Mesendoderm (in vitro differentiated cells): ENCODE measurements at regions not wholly inside any gene's neighbourhood (a gene's known extent, or its start where the extent isn't known, plus 50 kb on each side); places are given as distances from the start of the nearest gene placed in this dataset.
A peak's percentile ranks its signal among the peaks of the same experiment; 100 is the strongest.

Experiments used
- DNase-seq: peaks from one replicate; pipeline ENCODE4 v3.0.0; 2013
- H2AK5ac ChIP-seq: 2 replicates; pipeline ENCODE4 v1.6.1; 2013; ENCODE audit warnings: low read length, inconsistent platforms
- H2BK120ac ChIP-seq: 2 replicates; pipeline ENCODE4 v1.6.1; 2013; ENCODE audit warnings: low read depth, mild to moderate bottlenecking, low read length, moderate library complexity, mixed read lengths
- H2BK15ac ChIP-seq: replicated peaks from 2 replicates; pipeline ENCODE4 v1.6.1; 2013; ENCODE audit warnings: low read depth, mild to moderate bottlenecking, moderate library complexity
- H2BK5ac ChIP-seq: 2 replicates; pipeline ENCODE4 v1.6.1; 2013; ENCODE audit warnings: low read length, inconsistent platforms
- H3K18ac ChIP-seq: 2 replicates; pipeline ENCODE4 v1.6.1; 2013; ENCODE audit warnings: mild to moderate bottlenecking, low read length, mixed read lengths
- H3K23ac ChIP-seq: one replicate; pipeline ENCODE4 v1.6.1; 2013; ENCODE audit warnings: low read length
- H3K27ac ChIP-seq: 2 replicates; pipeline ENCODE4 v1.5.1; 2013; ENCODE audit warnings: low read depth, mild to moderate bottlenecking, inconsistent platforms, low read length, moderate library complexity
- H3K27me3 ChIP-seq: 2 replicates; pipeline ENCODE4 v1.6.1; 2013; ENCODE audit warnings: low read length, control low read depth, mild to moderate bottlenecking, inconsistent platforms; ENCODE audit not compliant: insufficient read depth, poor library complexity
- H3K36me3 ChIP-seq: 2 replicates; pipeline ENCODE4 v1.6.1; 2013; ENCODE audit warnings: low read length, inconsistent platforms; ENCODE audit not compliant: control insufficient read depth, insufficient read depth
- H3K4ac ChIP-seq: one replicate; pipeline ENCODE4 v1.6.1; 2013; ENCODE audit warnings: low read depth, mild to moderate bottlenecking, low read length, moderate library complexity
- H3K4me1 ChIP-seq: 2 replicates; pipeline ENCODE4 v1.6.1; 2013; ENCODE audit warnings: low read depth, low read length, inconsistent platforms; ENCODE audit not compliant: control insufficient read depth
- H3K4me2 ChIP-seq: 2 replicates; pipeline ENCODE4 v1.6.1; 2013; ENCODE audit warnings: low read length
- H3K4me3 ChIP-seq: 2 replicates; pipeline ENCODE4 v1.5.1; 2013; ENCODE audit warnings: mild to moderate bottlenecking, low read length
- H3K56ac ChIP-seq: one replicate; pipeline ENCODE4 v1.6.1; 2013; ENCODE audit warnings: low read length
- H3K79me1 ChIP-seq: 2 replicates; pipeline ENCODE4 v1.6.1; 2013; ENCODE audit warnings: low read length, inconsistent platforms
- H3K79me2 ChIP-seq: 2 replicates; pipeline ENCODE4 v1.6.1; 2013; ENCODE audit warnings: mild to moderate bottlenecking, low read length; ENCODE audit not compliant: control insufficient read depth, insufficient read depth
- H3K9ac ChIP-seq: 2 replicates; pipeline ENCODE4 v1.6.1; 2013; ENCODE audit warnings: low read length, inconsistent platforms
- H4K5ac ChIP-seq: one replicate; pipeline ENCODE4 v1.6.1; 2013; ENCODE audit warnings: low read length
- H4K8ac ChIP-seq: one replicate; pipeline ENCODE4 v1.6.1; 2013; ENCODE audit warnings: low read depth, mild to moderate bottlenecking, control low read depth, low read length, moderate library complexity
- WGBS: extraction: QIAGEN DNeasy Blood & Tissue Kit; methylation state at CpG from one replicate; pipeline ENCODE4 v1.1.7; 2013; ENCODE audit warnings: low lambda C conversion rate, missing lambda C conversion rate; ENCODE audit not compliant: insufficient coverage; ENCODE audit errors: extremely low coverage; 5-methylcytosine and 5-hydroxymethylcytosine counted together

- no peak overlapping the region for H2BK5ac ChIP-seq
- no peak overlapping the region for H4K5ac ChIP-seq
- no peaks in the 10 kb centered on the region for H3K27me3 ChIP-seq
- H4K8ac ChIP-seq, result no peak overlapping the region
- H3K56ac ChIP-seq, result no peak overlapping the region
- H3K18ac ChIP-seq, result no peak overlapping the region
- no peak overlapping the region for H2AK5ac ChIP-seq
- H3K9ac ChIP-seq, result no peak overlapping the region
- no peak overlapping the region for H2BK15ac ChIP-seq
- H3K23ac ChIP-seq, result no peak overlapping the region
- H3K4me2 ChIP-seq, result no peak overlapping the region
- H3K4me1 ChIP-seq, result no peaks in the 10 kb centered on the region
- H3K4me3 ChIP-seq, result no peak overlapping the region
- H2BK120ac ChIP-seq, result no peak overlapping the region
- no peaks in the 10 kb centered on the region for H3K79me1 ChIP-seq
- no peak overlapping the region for H3K4ac ChIP-seq
- no peak for DNase-seq
- H3K27ac ChIP-seq, result no peak overlapping the region
- H3K79me2 ChIP-seq, result no peaks in the 10 kb centered on the region
- H3K36me3 ChIP-seq, result no peaks in the 10 kb centered on the region
Measured at GRCh38 chr2:146068051-146068450, 1548.1 kb upstream of the ZEB2 start.

- no peak for DNase-seq
- H3K23ac ChIP-seq, result no peak overlapping the region
- WGBS, result no CpG with 5 or more reads among the region's 1 CpG
Measured at GRCh38 chr2:146048141-146048540, 1528.2 kb upstream of the ZEB2 start.

GRCh38 chr2:146041274-146041910 lies 1521.5 kb upstream of the ZEB2 start:
- peak; percentile 25 for DNase-seq
- H3K36me3 ChIP-seq, result no peaks in the 10 kb centered on the region
- WGBS, result no CpG with 5 or more reads among the region's 8 CpGs
- no peak overlapping the region for H2BK120ac ChIP-seq
- no peaks in the 10 kb centered on the region for H3K79me1 ChIP-seq
- no peak overlapping the region for H2BK5ac ChIP-seq
- no peak overlapping the region for H3K4me3 ChIP-seq
- no peaks in the 10 kb centered on the region for H3K4me1 ChIP-seq
- no peak overlapping the region for H3K4ac ChIP-seq
- no peak overlapping the region for H2AK5ac ChIP-seq
- H3K18ac ChIP-seq, result no peak overlapping the region
- no peak overlapping the region for H3K56ac ChIP-seq
- no peaks in the 10 kb centered on the region for H3K27me3 ChIP-seq
- no peak overlapping the region for H3K23ac ChIP-seq
- H4K8ac ChIP-seq, result no peak overlapping the region
- H4K5ac ChIP-seq, result no peak overlapping the region
- no peak overlapping the region for H2BK15ac ChIP-seq
- no peak overlapping the region for H3K4me2 ChIP-seq
- no peak overlapping the region for H3K27ac ChIP-seq
- no peak overlapping the region for H3K9ac ChIP-seq
- H3K79me2 ChIP-seq, result no peaks in the 10 kb centered on the region

More at GRCh38 chr2:146048141-146048540, 1528.2 kb upstream of the ZEB2 start:
- Histone ChIP-seq H2BK5ac (no peak overlapping the region), H2AK5ac (no peak overlapping the region), H3K56ac (no peak overlapping the region), H3K27ac (no peak overlapping the region), H3K4me3 (no peak overlapping the region), H3K18ac (no peak overlapping the region), H3K4me2 (no peak overlapping the region), H4K5ac (no peak overlapping the region), H4K8ac (no peak overlapping the region), H3K27me3 (no peaks in the 10 kb centered on the region), H3K79me2 (no peaks in the 10 kb centered on the region), H3K79me1 (no peaks in the 10 kb centered on the region), H3K36me3 (no peaks in the 10 kb centered on the region), H2BK120ac (no peak overlapping the region), H2BK15ac (no peak overlapping the region), H3K4ac (no peak overlapping the region), H3K4me1 (no peaks in the 10 kb centered on the region), H3K9ac (no peak overlapping the region)

GRCh38 chr2:146040051-146040450 lies 1520.1 kb upstream of the ZEB2 start:
- H2BK5ac ChIP-seq, result no peak overlapping the region
- H2BK15ac ChIP-seq, result no peak overlapping the region
- no peak overlapping the region for H3K9ac ChIP-seq
- no peaks in the 10 kb centered on the region for H3K79me1 ChIP-seq
- DNase-seq, result no peak
- no peak overlapping the region for H4K8ac ChIP-seq
- H3K79me2 ChIP-seq, result no peaks in the 10 kb centered on the region
- WGBS, result no CpG with 5 or more reads among the region's 3 CpGs
- no peak overlapping the region for H3K4me3 ChIP-seq
- H3K56ac ChIP-seq, result no peak overlapping the region
- H2BK120ac ChIP-seq, result no peak overlapping the region
- H3K27ac ChIP-seq, result no peak overlapping the region
- H3K4ac ChIP-seq, result no peak overlapping the region
- H3K36me3 ChIP-seq, result no peaks in the 10 kb centered on the region
- no peak overlapping the region for H2AK5ac ChIP-seq
- no peak overlapping the region for H3K23ac ChIP-seq
- H3K18ac ChIP-seq, result no peak overlapping the region
- no peak overlapping the region for H4K5ac ChIP-seq
- H3K27me3 ChIP-seq, result no peaks in the 10 kb centered on the region
- H3K4me1 ChIP-seq, result no peaks in the 10 kb centered on the region
- H3K4me2 ChIP-seq, result no peak overlapping the region

GRCh38 chr2:146038014-146038413 lies 1518.1 kb upstream of the ZEB2 start:
- Histone ChIP-seq H3K4ac (no peak overlapping the region), H2BK15ac (no peak overlapping the region), H2BK5ac (no peak overlapping the region), H2BK120ac (no peak overlapping the region), H3K27ac (no peak overlapping the region), H3K18ac (no peak overlapping the region), H3K23ac (no peak overlapping the region), H3K9ac (no peak overlapping the region), H2AK5ac (no peak overlapping the region), H3K27me3 (no peaks in the 10 kb centered on the region), H3K4me1 (no peaks in the 10 kb centered on the region), H3K36me3 (no peaks in the 10 kb centered on the region), H3K4me2 (no peak overlapping the region), H4K5ac (no peak overlapping the region), H3K79me1 (no peaks in the 10 kb centered on the region), H3K56ac (no peak overlapping the region), H4K8ac (no peak overlapping the region), H3K79me2 (no peaks in the 10 kb centered on the region), H3K4me3 (no peak overlapping the region)
- no CpG with 5 or more reads among the region's 1 CpG for WGBS
- DNase-seq, result no peak

- WGBS, result no CpG with 5 or more reads among the region's 7 CpGs
- no peak overlapping the region for H3K56ac ChIP-seq
- H2BK15ac ChIP-seq, result no peak overlapping the region
- DNase-seq, result no peak
- no peaks in the 10 kb centered on the region for H3K4me1 ChIP-seq
- no peak overlapping the region for H3K4me2 ChIP-seq
- no peak overlapping the region for H3K4ac ChIP-seq
- H3K79me1 ChIP-seq, result no peaks in the 10 kb centered on the region
- H2BK120ac ChIP-seq, result no peak overlapping the region
- no peak overlapping the region for H3K27ac ChIP-seq
- H3K23ac ChIP-seq, result no peak overlapping the region
- H3K36me3 ChIP-seq, result no peaks in the 10 kb centered on the region
- H3K79me2 ChIP-seq, result no peaks in the 10 kb centered on the region
- no peak overlapping the region for H4K8ac ChIP-seq
- no peak overlapping the region for H3K18ac ChIP-seq
- no peak overlapping the region for H2AK5ac ChIP-seq
- H3K27me3 ChIP-seq, result no peaks in the 10 kb centered on the region
- H2BK5ac ChIP-seq, result no peak overlapping the region
- H4K5ac ChIP-seq, result no peak overlapping the region
- H3K9ac ChIP-seq, result no peak overlapping the region
- no peak overlapping the region for H3K4me3 ChIP-seq
Measured at GRCh38 chr2:146037334-146037870, 1517.5 kb upstream of the ZEB2 start.
